PFSK-1 (cell line): ENCODE measurements at regions not wholly inside any gene's neighbourhood (a gene's known extent, or its start where the extent isn't known, plus 50 kb on each side); places are given as distances from the start of the nearest gene placed in this dataset.

Experiments
- FOXP2 ChIP-seq: optimal IDR thresholded peaks from 2 replicates; pipeline ENCODE3; 2011; ENCODE audit warnings: borderline replicate concordance, control low read depth, inconsistent platforms; ENCODE audit not compliant: insufficient read depth; ENCODE audit errors: extremely low read length, extremely low read depth
- POLR2AphosphoS5 ChIP-seq: IDR thresholded peaks from 2 replicates; pipeline ENCODE4 v1.6.1; 2012; ENCODE audit warnings: low read depth, mild to moderate bottlenecking, control low read depth, low read length, moderate library complexity
- SIN3A ChIP-seq: IDR thresholded peaks from 2 replicates; pipeline ENCODE4 v1.6.1; 2012; ENCODE audit warnings: mild to moderate bottlenecking, low read length, moderate library complexity, borderline replicate concordance; ENCODE audit not compliant: insufficient read depth
- TAF1 ChIP-seq: IDR thresholded peaks from 2 replicates; pipeline ENCODE4 v1.6.1; 2012; ENCODE audit warnings: low read length, control low read depth, borderline replicate concordance; ENCODE audit not compliant: insufficient read depth
- TF ChIP-seq, protein P1 (sequence below), 2 experiments: IDR thresholded peaks; 2 replicates each; pipeline versions ENCODE4 v1.6.1 to v1.8.0; 2011 to 2012; ENCODE audit warnings: low read depth in 2 of 2, low read length in 2 of 2, control low read depth in 1 of 2, inconsistent platforms in 1 of 2, mild to moderate bottlenecking in 1 of 2, moderate library complexity in 1 of 2; ENCODE audit not compliant: insufficient read depth in 1 of 2

DNA sequence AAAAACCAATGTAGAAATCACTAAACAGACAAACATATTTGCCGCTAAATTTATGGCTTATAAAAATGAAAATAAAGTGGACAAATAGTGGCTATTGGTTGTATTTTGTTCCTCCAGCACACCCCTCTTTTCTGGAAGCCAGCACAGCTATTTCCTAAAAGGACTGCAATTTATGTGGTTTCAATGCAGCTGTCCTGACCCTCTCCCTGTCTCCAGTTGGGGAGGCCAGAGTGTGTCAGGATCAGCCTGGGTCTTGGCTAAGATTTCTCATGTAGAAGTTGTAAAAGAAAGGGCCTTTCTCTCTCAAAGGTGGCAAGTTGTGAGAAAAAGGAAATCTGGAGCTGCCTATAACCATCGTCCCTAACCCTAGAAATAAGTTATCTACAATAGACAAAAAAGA is 165.6 kb downstream of the ALDH8A1 start:
- TF ChIP-seq FOXP2 (no peak), POLR2AphosphoS5 (no peak), SIN3A (no peak), TAF1 (no peak)
- TF ChIP-seq, protein P1, sequence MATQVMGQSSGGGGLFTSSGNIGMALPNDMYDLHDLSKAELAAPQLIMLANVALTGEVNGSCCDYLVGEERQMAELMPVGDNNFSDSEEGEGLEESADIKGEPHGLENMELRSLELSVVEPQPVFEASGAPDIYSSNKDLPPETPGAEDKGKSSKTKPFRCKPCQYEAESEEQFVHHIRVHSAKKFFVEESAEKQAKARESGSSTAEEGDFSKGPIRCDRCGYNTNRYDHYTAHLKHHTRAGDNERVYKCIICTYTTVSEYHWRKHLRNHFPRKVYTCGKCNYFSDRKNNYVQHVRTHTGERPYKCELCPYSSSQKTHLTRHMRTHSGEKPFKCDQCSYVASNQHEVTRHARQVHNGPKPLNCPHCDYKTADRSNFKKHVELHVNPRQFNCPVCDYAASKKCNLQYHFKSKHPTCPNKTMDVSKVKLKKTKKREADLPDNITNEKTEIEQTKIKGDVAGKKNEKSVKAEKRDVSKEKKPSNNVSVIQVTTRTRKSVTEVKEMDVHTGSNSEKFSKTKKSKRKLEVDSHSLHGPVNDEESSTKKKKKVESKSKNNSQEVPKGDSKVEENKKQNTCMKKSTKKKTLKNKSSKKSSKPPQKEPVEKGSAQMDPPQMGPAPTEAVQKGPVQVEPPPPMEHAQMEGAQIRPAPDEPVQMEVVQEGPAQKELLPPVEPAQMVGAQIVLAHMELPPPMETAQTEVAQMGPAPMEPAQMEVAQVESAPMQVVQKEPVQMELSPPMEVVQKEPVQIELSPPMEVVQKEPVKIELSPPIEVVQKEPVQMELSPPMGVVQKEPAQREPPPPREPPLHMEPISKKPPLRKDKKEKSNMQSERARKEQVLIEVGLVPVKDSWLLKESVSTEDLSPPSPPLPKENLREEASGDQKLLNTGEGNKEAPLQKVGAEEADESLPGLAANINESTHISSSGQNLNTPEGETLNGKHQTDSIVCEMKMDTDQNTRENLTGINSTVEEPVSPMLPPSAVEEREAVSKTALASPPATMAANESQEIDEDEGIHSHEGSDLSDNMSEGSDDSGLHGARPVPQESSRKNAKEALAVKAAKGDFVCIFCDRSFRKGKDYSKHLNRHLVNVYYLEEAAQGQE (IDR thresholded peaks at IDR 0.05; ENCODE audit: insufficient read depth in 1 of 2, low read depth in 2 of 2, low read length in 2 of 2) = no peak

DNA sequence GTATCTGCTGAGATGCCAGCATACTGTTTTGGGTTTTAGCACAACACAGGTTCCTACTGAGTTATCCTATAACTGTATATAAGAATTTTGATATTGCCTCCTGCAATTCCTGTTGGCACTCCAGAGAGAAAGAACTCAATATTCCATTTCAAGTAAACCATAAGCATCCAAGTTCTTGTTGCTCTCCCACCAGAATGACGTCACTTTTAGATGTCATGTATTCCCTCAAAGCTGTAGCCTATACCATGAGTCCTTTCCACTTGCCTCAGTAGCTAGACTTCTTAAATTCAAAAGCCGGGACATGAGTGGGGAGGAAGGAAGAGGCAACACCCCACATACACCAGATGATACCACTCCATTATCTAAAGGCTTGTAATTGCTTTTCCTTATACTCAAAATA is 171.5 kb downstream of the ALDH8A1 start:
- TF ChIP-seq SIN3A (no peak), FOXP2 (no peak), POLR2AphosphoS5 (no peak), TAF1 (no peak)
- TF ChIP-seq, protein P1 (IDR thresholded peaks at IDR 0.05; ENCODE audit: insufficient read depth in 1 of 2, low read depth in 2 of 2, low read length in 2 of 2) = no peak

DNA sequence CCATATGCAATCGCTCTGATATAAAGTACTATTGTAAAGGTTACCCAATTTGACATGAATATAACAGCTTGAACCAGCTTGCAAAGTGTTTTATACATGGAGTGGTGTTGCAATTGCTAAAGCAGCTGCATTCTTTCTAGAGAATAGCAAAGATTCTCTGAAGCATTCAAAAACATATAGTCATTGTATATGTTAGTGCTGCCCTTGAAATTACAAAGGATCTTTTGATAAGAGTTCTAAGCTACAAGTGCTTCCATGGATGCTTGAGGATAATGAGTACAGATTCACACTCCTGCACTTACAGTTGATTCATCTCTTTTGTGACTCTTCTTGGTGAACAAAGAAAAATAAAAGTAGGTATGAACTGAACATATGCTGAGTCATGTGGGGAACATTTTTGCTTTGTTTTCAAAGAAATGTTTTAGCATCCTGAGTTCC is 175.7 kb downstream of the ALDH8A1 start:
- TF ChIP-seq SIN3A = no peak
- TF ChIP-seq, protein P1 (IDR thresholded peaks at IDR 0.05; ENCODE audit: insufficient read depth in 1 of 2, low read depth in 2 of 2, low read length in 2 of 2) = no peak
- TF ChIP-seq FOXP2 = no peak
- TF ChIP-seq POLR2AphosphoS5 = no peak
- TF ChIP-seq TAF1 = no peak

DNA sequence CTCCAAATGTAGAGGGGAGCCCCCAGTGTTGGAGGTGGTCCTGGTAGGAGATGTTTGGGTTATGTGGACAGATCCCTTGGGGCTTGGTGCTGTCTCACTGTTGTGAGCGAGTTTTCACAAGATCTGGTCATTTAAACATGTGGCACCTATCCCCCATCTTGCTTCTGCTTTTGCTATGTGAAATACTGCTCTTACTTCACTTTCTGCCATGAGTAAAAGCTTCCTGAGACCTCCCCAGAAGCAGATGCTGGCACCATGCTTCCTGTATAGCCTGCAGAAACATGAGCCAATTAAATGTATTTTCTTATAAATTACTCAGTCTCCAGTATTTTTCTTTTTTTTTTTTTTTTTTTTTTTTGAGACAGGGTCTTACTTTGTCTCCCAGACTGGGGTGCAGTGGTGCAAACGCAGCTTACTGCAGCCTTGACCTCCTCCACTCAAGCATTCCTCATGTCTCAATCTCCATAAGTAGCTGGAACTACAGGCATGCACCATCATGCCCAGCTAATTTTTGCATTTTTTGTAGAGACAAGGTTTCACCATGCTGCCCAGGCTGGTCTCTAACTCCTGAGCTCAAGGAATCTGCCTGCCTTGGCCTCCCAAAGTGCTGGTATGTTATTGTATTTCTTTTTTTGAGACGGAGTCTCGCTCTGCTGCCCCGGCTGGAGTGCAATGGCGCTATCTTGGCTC is 177.1 kb downstream of the ALDH8A1 start:
- TF ChIP-seq FOXP2 = no peak
- no peak for TF ChIP-seq TAF1

DNA sequence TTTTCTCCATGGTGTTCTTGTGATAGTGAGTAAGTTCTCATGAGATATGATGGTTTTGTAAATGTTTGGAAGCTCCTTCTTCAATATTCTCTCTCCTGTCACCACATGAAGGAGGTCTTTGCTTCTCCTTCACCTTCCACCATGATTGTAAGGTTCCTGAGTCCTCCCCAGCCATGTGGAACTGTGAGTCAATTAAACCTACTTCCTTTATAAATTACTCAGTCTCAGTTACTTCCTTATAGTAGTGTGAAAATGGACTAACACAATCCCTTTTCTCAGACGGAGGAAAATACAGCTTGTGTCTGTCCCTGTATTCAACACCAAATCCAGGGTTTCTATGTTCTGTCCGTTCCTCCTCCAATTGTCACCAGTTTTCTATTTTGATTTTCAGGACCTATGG is 181.0 kb downstream of the ALDH8A1 start:
- TF ChIP-seq POLR2AphosphoS5 (no peak), SIN3A (no peak), TAF1 (no peak), FOXP2 (no peak)
- TF ChIP-seq, protein P1 (IDR thresholded peaks at IDR 0.05; ENCODE audit: insufficient read depth in 1 of 2, low read depth in 2 of 2, low read length in 2 of 2) = no peak
